ENCODE measurements at regions not wholly inside any gene's neighbourhood (a gene's known extent, or its start where the extent isn't known, plus 50 kb on each side); places are given as distances from the start of the nearest gene placed in this dataset.

DNA sequence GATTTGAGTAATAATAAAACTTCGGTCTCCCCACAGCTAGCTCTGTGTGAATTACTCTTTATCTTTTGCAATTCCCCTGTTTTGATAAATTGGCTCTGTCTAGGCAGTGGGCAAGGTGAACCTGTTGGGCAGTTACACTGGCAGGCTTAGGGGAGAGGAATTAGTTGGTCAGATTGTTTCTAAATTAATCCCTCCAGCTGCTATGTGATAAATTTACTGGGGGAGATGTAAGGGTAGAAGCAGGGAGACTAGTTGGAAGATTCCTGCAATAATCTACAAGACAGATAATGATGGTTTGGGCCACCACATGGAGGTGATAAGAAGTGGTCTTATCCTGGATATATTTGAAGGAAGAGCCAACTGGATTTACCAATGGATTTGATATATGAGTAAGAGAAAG, 118.5 kb upstream of the TACR1 start:
- DNase-seq (ENCODE audit: insufficient read length, low spot score) (no peak), FAIRE-seq (no peak)
- TF ChIP-seq, protein P1, sequence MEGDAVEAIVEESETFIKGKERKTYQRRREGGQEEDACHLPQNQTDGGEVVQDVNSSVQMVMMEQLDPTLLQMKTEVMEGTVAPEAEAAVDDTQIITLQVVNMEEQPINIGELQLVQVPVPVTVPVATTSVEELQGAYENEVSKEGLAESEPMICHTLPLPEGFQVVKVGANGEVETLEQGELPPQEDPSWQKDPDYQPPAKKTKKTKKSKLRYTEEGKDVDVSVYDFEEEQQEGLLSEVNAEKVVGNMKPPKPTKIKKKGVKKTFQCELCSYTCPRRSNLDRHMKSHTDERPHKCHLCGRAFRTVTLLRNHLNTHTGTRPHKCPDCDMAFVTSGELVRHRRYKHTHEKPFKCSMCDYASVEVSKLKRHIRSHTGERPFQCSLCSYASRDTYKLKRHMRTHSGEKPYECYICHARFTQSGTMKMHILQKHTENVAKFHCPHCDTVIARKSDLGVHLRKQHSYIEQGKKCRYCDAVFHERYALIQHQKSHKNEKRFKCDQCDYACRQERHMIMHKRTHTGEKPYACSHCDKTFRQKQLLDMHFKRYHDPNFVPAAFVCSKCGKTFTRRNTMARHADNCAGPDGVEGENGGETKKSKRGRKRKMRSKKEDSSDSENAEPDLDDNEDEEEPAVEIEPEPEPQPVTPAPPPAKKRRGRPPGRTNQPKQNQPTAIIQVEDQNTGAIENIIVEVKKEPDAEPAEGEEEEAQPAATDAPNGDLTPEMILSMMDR (IDR thresholded peaks at IDR 0.05; ENCODE audit: insufficient read depth, missing control alignments) = no peak

DNA sequence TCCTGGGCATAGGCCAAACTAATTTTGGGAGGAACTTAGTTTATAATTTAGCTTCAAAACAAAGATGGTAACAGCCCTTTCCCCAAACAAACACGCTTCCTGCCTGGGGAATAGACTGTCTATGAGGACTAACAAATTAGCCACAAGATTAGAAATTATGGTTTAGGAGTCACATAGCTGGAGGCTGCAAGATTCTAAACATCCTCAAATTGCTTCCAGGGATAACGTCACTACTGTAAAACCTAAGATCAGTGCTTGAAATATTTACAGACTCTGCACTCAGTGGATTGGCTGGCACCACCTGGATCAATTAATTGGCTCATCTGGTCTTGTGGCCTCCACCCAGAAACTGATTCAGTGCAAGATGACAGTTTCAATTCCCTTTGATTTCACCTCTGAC, 118.0 kb upstream of the TACR1 start:
- TF ChIP-seq, protein P1 (IDR thresholded peaks at IDR 0.05; ENCODE audit: insufficient read depth, missing control alignments) = no peak
- FAIRE-seq = no peak
- DNase-seq (ENCODE audit: insufficient read length, low spot score) = no peak

DNA sequence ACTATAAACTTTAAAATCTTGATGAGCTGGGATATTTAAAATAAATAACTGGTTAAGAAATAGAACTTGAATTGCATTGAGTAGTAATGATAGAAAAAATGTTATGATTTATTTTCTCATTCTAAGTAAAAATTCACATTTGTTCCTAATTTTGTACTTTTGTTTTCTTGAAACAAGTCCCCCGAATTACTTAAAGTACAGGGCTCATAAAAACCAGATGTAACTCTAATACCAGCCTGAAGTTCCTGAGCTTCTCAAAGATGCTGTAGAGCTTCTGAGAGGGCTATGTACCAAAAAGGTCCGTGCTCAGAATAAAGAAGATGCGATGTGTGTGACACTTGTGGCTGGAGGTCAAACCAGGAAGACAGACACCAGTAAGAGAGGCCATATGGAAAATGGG, 116.1 kb upstream of the TACR1 start:
- FAIRE-seq = no peak
- TF ChIP-seq, protein P1 (IDR thresholded peaks at IDR 0.05; ENCODE audit: insufficient read depth, missing control alignments) = no peak
- DNase-seq (ENCODE audit: insufficient read length, low spot score) = no peak

DNA sequence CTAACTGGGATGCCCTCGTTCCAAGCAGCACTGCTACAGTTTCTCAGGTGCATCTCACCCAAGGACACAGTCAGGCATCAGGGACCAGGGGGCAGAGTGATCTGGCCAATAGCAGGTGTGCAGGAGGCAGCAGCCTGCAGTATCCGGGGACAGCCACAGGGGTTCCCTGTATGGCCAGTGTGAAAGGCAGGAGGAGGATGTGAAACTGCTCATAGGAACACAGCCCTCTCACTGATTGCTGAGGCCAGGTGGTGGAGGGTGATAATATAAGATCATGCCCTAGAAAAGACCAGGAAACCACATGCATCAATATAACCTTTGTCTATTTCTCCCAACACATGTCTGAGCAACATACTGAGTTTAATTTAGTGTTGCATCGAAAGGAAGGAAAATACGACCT, 112.7 kb upstream of the TACR1 start:
- FAIRE-seq (no peak), DNase-seq (ENCODE audit: insufficient read length, low spot score) (no peak)
- TF ChIP-seq, protein P1 (IDR thresholded peaks at IDR 0.05; ENCODE audit: insufficient read depth, missing control alignments) = no peak

DNA sequence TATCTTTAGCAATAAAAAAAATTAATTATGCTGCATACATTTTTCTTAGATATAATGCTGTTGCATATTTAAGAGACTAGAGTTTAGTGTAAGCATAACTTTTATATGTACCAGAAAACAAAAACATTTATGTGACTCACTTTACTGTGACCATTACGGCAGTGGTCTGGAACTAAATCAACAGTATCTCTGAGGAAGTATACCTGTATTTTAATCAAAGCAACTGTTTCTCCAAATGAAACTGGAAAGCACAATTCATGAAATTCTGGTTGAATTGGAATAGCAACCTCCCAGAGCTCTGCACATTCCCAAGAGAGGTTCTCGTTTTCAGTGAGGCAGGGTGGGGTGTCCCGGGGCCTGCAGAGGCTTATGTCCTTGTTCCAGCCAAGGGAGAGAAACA, 112.2 kb upstream of the TACR1 start:
- DNase-seq (ENCODE audit: insufficient read length, low spot score) (no peak), FAIRE-seq (no peak)
- TF ChIP-seq, protein P1 (IDR thresholded peaks at IDR 0.05; ENCODE audit: insufficient read depth, missing control alignments) = no peak

DNA sequence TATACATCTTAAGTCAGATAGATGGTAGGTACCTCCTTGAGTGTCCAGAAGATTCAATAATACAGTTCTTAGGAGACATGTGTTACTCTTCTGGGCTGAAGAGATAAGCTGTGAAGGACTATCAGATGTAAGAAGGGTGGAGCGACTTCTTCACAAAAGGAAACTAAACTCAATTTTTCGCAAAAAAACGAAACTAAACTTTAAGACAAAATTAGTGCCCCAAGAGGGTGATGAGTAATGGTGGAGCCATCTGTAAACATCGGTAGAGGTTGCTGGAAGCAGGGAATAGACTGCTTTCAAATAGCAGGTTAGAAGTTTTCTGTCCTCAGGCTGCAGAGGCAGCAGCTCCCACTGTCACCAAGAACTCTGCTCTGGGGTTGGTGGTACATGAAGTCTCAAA, 111.6 kb upstream of the TACR1 start:
- no peak for FAIRE-seq

DNA sequence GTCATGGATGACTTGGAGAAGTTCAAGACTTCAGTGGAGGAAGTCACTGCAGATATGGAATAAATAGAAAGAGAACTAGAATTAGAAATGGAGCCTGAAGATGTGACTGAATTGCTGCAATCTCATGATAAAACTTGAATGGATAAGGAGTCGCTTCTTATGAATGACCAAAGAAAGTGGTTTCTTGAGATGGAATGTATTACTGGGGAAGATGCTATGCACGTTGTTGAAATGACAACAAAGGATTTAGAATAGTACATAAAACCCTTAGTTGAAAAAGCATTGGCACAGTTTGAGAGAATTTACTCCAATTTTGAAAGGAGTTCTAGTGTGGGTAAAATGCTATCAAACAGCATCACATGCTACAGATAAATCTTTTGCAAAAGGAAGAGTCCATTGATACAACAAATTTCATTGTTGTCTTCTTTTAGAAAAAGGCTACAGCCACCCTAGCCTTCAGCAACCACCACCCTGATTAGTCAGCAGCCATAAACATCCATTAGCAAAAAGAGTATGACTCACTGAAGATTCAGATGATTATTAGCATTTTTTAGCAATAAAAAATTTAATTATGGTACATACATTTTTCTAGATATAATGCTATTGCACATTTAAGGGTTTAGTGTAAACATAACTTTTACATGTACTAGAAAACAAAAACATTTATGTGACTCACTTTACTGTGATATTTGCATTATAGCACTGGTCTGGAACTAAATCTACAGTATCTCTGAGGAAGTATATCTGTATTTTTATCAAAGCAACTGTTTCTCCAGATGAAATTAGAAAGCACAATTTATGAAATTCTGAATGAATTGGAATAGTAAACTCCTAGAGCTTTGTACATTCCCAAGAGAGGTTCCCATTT, 110.5 kb upstream of the TACR1 start:
- no peak for DNase-seq (ENCODE audit: insufficient read length, low spot score)
- no peak for FAIRE-seq
- TF ChIP-seq, protein P1 (IDR thresholded peaks at IDR 0.05; ENCODE audit: insufficient read depth, missing control alignments) = no peak

More for the DNA sequence above, 111.6 kb upstream of the TACR1 start:
- TF ChIP-seq, protein P1 (IDR thresholded peaks at IDR 0.05; ENCODE audit: insufficient read depth, missing control alignments) = no peak
- DNase-seq (ENCODE audit: insufficient read length, low spot score) = no peak

Measured in D721Med (cell line).